HG02884 (cell line): ENCODE measurements at regions not wholly inside any gene's neighbourhood (a gene's known extent, or its start where the extent isn't known, plus 50 kb on each side); places are given as distances from the start of the nearest gene placed in this dataset.
"Not testable (repeated sequence)": the region's sequence is repeated elsewhere in the genome, so short reads cannot be mapped to it uniquely, and the experiment has no call there.

Experiments
- ATAC-seq: cut with Tn5 transposase; IDR thresholded peaks from one replicate; pipeline ENCODE4 v1.9.1; 2021; ENCODE audit warnings: mild to moderate bottlenecking, moderate library complexity; ENCODE audit not compliant: unreplicated experiment

GRCh38 chr2:198652461-198652860 lies 805.3 kb downstream of the SATB2 start:
- ATAC-seq = no peak

- ATAC-seq = no peak
Observed at GRCh38 chr2:198645816-198646215, 811.9 kb downstream of the SATB2 start.

- ATAC-seq = no peak
Observed at GRCh38 chr2:198641161-198641560, 816.6 kb downstream of the SATB2 start.

GRCh38 chr2:198640463-198640862 lies 817.3 kb downstream of the SATB2 start:
- no peak for ATAC-seq

- ATAC-seq = no peak
Observed at GRCh38 chr2:198639580-198639979, 818.2 kb downstream of the SATB2 start.

- ATAC-seq = no peak
Observed at GRCh38 chr2:198638577-198638976, 819.2 kb downstream of the SATB2 start.

GRCh38 chr2:198630384-198630783 lies 826.0 kb downstream of the PLCL1 start:
- ATAC-seq = no peak

- ATAC-seq = no peak
Observed at GRCh38 chr2:198628596-198628995, 824.2 kb downstream of the PLCL1 start.

GRCh38 chr2:198622986-198623730 lies 818.8 kb downstream of the PLCL1 start:
- no peak for ATAC-seq

- ATAC-seq = no peak
Observed at GRCh38 chr2:198615972-198616371, 811.6 kb downstream of the PLCL1 start.

GRCh38 chr2:198611201-198611600 lies 806.8 kb downstream of the PLCL1 start:
- ATAC-seq = no peak

- ATAC-seq = no peak
Observed at GRCh38 chr2:198604599-198604998, 800.2 kb downstream of the PLCL1 start.

- ATAC-seq = not testable (repeated sequence)
Observed at GRCh38 chr2:198602986-198603385, 798.6 kb downstream of the PLCL1 start.

- ATAC-seq = no peak
Observed at GRCh38 chr2:198597648-198598047, 793.3 kb downstream of the PLCL1 start.

GRCh38 chr2:198596985-198597384 lies 792.6 kb downstream of the PLCL1 start:
- no peak for ATAC-seq

GRCh38 chr2:198595721-198596120 lies 791.3 kb downstream of the PLCL1 start:
- no peak for ATAC-seq

- ATAC-seq = no peak
Observed at GRCh38 chr2:198591586-198591985, 787.2 kb downstream of the PLCL1 start.

- ATAC-seq = no peak
Observed at GRCh38 chr2:198587741-198588140, 783.3 kb downstream of the PLCL1 start.

GRCh38 chr2:198587240-198587639 lies 782.8 kb downstream of the PLCL1 start:
- no peak for ATAC-seq

GRCh38 chr2:198571393-198571792 lies 767.0 kb downstream of the PLCL1 start:
- ATAC-seq = no peak

GRCh38 chr2:198558176-198558575 lies 753.8 kb downstream of the PLCL1 start:
- ATAC-seq = no peak

GRCh38 chr2:198546122-198546521 lies 741.7 kb downstream of the PLCL1 start:
- no peak for ATAC-seq

GRCh38 chr2:198545411-198545810 lies 741.0 kb downstream of the PLCL1 start:
- ATAC-seq = no peak
